ENCODE measurements at regions not wholly inside any gene's neighbourhood (a gene's known extent, or its start where the extent isn't known, plus 50 kb on each side); places are given as distances from the start of the nearest gene placed in this dataset.

GRCh38 chr2:60400462-60401246, 152.8 kb downstream of the BCL11A start:
- Mint-ChIP-seq H3K27ac (peak overlapping the region; percentile 20 to 95 (median 86)), H3K27me3 (no peaks in the 10 kb centered on the region), H3K4me3 (peak overlapping the region in 7 of 8 donors; percentile 47 to 83 (median 63)), H3K36me3 (peaks cover 0 to 6% of the 10 kb centered on the region in 2 donors), H3K4me1 (peaks cover 46 to 79% (median 61%) of the 10 kb centered on the region in 3 donors), H3K9me3 (no peaks in the 10 kb centered on the region)
- ATAC-seq (ENCODE audit: low read depth in 2 of 2) (peak; percentile 57 to 64), DNase-seq (no peak)

- ATAC-seq (ENCODE audit: low read depth in 2 of 2) (no peak), DNase-seq (no peak)
- peak overlapping the region in 2 of 6 donors; percentile 2 to 91 for H3K27ac Mint-ChIP-seq
- peaks cover 33 to 71% (median 50%) of the 10 kb centered on the region in 3 donors for H3K4me1 Mint-ChIP-seq
- no peaks in the 10 kb centered on the region for H3K9me3 Mint-ChIP-seq
- no peak overlapping the region for H3K4me3 Mint-ChIP-seq
- no peaks in the 10 kb centered on the region for H3K27me3 Mint-ChIP-seq
- H3K36me3 Mint-ChIP-seq: no peaks in the 10 kb centered on the region
Observed at GRCh38 chr2:60394463-60394862, 159.0 kb downstream of the BCL11A start.

GRCh38 chr2:60391649-60392375, 161.6 kb downstream of the BCL11A start:
- peak overlapping the region; percentile 27 to 86 (median 75) for H3K4me3 Mint-ChIP-seq
- H3K27me3 Mint-ChIP-seq: no peaks in the 10 kb centered on the region
- no peaks in the 10 kb centered on the region for H3K9me3 Mint-ChIP-seq
- ATAC-seq (ENCODE audit: low read depth in 2 of 2) (peak; percentile 39 to 46), DNase-seq (no peak)
- H3K4me1 Mint-ChIP-seq: peaks cover 36 to 71% (median 70%) of the 10 kb centered on the region in 3 donors
- H3K27ac Mint-ChIP-seq: peak overlapping the region; percentile 28 to 85 (median 80)
- no peaks in the 10 kb centered on the region for H3K36me3 Mint-ChIP-seq

GRCh38 chr2:60391230-60391629, 162.2 kb downstream of the BCL11A start:
- DNase-seq (no peak), ATAC-seq (ENCODE audit: low read depth in 2 of 2) (peak; percentile 78 to 86)
- H3K27ac Mint-ChIP-seq: peak overlapping the region; percentile 15 to 84 (median 72)
- H3K36me3 Mint-ChIP-seq: no peaks in the 10 kb centered on the region
- no peaks in the 10 kb centered on the region for H3K9me3 Mint-ChIP-seq
- H3K4me3 Mint-ChIP-seq: peak overlapping the region; percentile 6 to 86 (median 75)
- H3K4me1 Mint-ChIP-seq: peaks cover 32 to 74% (median 71%) of the 10 kb centered on the region in 3 donors
- no peaks in the 10 kb centered on the region for H3K27me3 Mint-ChIP-seq

GRCh38 chr2:60386436-60386835, 167.0 kb downstream of the BCL11A start:
- no peak for DNase-seq
- Mint-ChIP-seq H3K9me3 (peaks cover 0 to 1% (median 0%) of the 10 kb centered on the region in 7 donors), H3K4me1 (peaks cover 35 to 76% (median 72%) of the 10 kb centered on the region in 3 donors), H3K27me3 (no peaks in the 10 kb centered on the region), H3K27ac (peak overlapping the region in 2 of 6 donors; percentile 5 to 56), H3K4me3 (no peak overlapping the region), H3K36me3 (peaks cover 14 to 15% of the 10 kb centered on the region in 2 donors)
- ATAC-seq (ENCODE audit: low read depth in 2 of 2): no peak

- H3K36me3 Mint-ChIP-seq: peaks cover 16 to 18% of the 10 kb centered on the region in 2 donors
- peaks cover 34 to 76% (median 72%) of the 10 kb centered on the region in 3 donors for H3K4me1 Mint-ChIP-seq
- DNase-seq (no peak), ATAC-seq (ENCODE audit: low read depth in 2 of 2) (no peak)
- peak overlapping the region in 3 of 6 donors; percentile 22 to 79 (median 44) for H3K27ac Mint-ChIP-seq
- H3K4me3 Mint-ChIP-seq: peak overlapping the region in 2 of 8 donors; percentile 21 to 60
- H3K9me3 Mint-ChIP-seq: peaks cover 0 to 1% (median 0%) of the 10 kb centered on the region in 7 donors
- H3K27me3 Mint-ChIP-seq: no peaks in the 10 kb centered on the region
Observed at GRCh38 chr2:60385648-60386047, 167.8 kb downstream of the BCL11A start.

- ATAC-seq (ENCODE audit: low read depth in 2 of 2) (no peak), DNase-seq (no peak)
- Mint-ChIP-seq H3K4me1 (peaks cover 43 to 72% (median 72%) of the 10 kb centered on the region in 3 donors), H3K27me3 (no peaks in the 10 kb centered on the region), H3K4me3 (no peak overlapping the region), H3K27ac (peak overlapping the region in 2 of 6 donors; percentile 49 to 78), H3K36me3 (peaks cover 16 to 18% of the 10 kb centered on the region in 2 donors), H3K9me3 (peaks cover 0 to 1% (median 0%) of the 10 kb centered on the region in 7 donors)
Observed at GRCh38 chr2:60383401-60384143, 169.9 kb downstream of the BCL11A start.

GRCh38 chr2:60380411-60380810, 173.0 kb downstream of the BCL11A start:
- H3K27me3 Mint-ChIP-seq: no peaks in the 10 kb centered on the region
- peak overlapping the region in 4 of 6 donors; percentile 47 to 71 (median 57) for H3K27ac Mint-ChIP-seq
- H3K4me1 Mint-ChIP-seq: peaks cover 43 to 74% (median 68%) of the 10 kb centered on the region in 3 donors
- peaks cover 16 to 18% of the 10 kb centered on the region in 2 donors for H3K36me3 Mint-ChIP-seq
- ATAC-seq (ENCODE audit: low read depth in 2 of 2): no peak
- peaks cover 0 to 1% (median 0%) of the 10 kb centered on the region in 7 donors for H3K9me3 Mint-ChIP-seq
- DNase-seq: no peak
- H3K4me3 Mint-ChIP-seq: peak overlapping the region in 4 of 8 donors; percentile 25 to 56 (median 44)

- ATAC-seq (ENCODE audit: low read depth in 2 of 2) (peak; percentile 32 to 43), DNase-seq (no peak)
- H3K27ac Mint-ChIP-seq: peak overlapping the region in 4 of 6 donors; percentile 4 to 73 (median 56)
- peak overlapping the region in 7 of 8 donors; percentile 0 to 56 (median 47) for H3K4me3 Mint-ChIP-seq
- peaks cover 0 to 1% (median 0%) of the 10 kb centered on the region in 7 donors for H3K9me3 Mint-ChIP-seq
- peaks cover 47 to 76% (median 69%) of the 10 kb centered on the region in 3 donors for H3K4me1 Mint-ChIP-seq
- peaks cover 16 to 18% of the 10 kb centered on the region in 2 donors for H3K36me3 Mint-ChIP-seq
- no peaks in the 10 kb centered on the region for H3K27me3 Mint-ChIP-seq
Observed at GRCh38 chr2:60379684-60380083, 173.8 kb downstream of the BCL11A start.

- Mint-ChIP-seq H3K36me3 (peaks cover 18% of the 10 kb centered on the region in 2 donors), H3K27me3 (no peaks in the 10 kb centered on the region), H3K4me3 (peak overlapping the region in 4 of 8 donors; percentile 37 to 56 (median 50)), H3K9me3 (peaks cover 0 to 1% (median 0%) of the 10 kb centered on the region in 7 donors), H3K4me1 (peaks cover 46 to 80% (median 74%) of the 10 kb centered on the region in 3 donors), H3K27ac (peak overlapping the region in 4 of 6 donors; percentile 4 to 73 (median 56))
- ATAC-seq (ENCODE audit: low read depth in 2 of 2) (no peak), DNase-seq (no peak)
Observed at GRCh38 chr2:60379216-60379615, 174.2 kb downstream of the BCL11A start.

- no peaks in the 10 kb centered on the region for H3K9me3 Mint-ChIP-seq
- H3K36me3 Mint-ChIP-seq: peaks cover 17 to 19% of the 10 kb centered on the region in 2 donors
- peaks cover 43 to 79% (median 76%) of the 10 kb centered on the region in 3 donors for H3K4me1 Mint-ChIP-seq
- H3K4me3 Mint-ChIP-seq: no peak overlapping the region
- ATAC-seq (ENCODE audit: low read depth in 2 of 2): no peak
- H3K27ac Mint-ChIP-seq: peak overlapping the region in 2 of 6 donors; percentile 26 to 61
- no peaks in the 10 kb centered on the region for H3K27me3 Mint-ChIP-seq
- DNase-seq: no peak
Observed at GRCh38 chr2:60377825-60378224, 175.6 kb downstream of the BCL11A start.

GRCh38 chr2:60376252-60376651, 177.2 kb downstream of the BCL11A start:
- ATAC-seq (ENCODE audit: low read depth in 2 of 2) (no peak), DNase-seq (no peak)
- no peak overlapping the region for H3K4me3 Mint-ChIP-seq
- H3K36me3 Mint-ChIP-seq: peaks cover 1 to 5% of the 10 kb centered on the region in 2 donors
- H3K27me3 Mint-ChIP-seq: no peaks in the 10 kb centered on the region
- H3K4me1 Mint-ChIP-seq: peaks cover 47 to 80% (median 78%) of the 10 kb centered on the region in 3 donors
- no peaks in the 10 kb centered on the region for H3K9me3 Mint-ChIP-seq
- peak overlapping the region in 2 of 6 donors; percentile 57 to 70 for H3K27ac Mint-ChIP-seq

Data from naive B cell (primary cell).